ENCODE measurements at regions not wholly inside any gene's neighbourhood (a gene's known extent, or its start where the extent isn't known, plus 50 kb on each side); places are given as distances from the start of the nearest gene placed in this dataset.
"Not testable (repeated sequence)": the region's sequence is repeated elsewhere in the genome, so short reads cannot be mapped to it uniquely, and the experiment has no call there.

DNA sequence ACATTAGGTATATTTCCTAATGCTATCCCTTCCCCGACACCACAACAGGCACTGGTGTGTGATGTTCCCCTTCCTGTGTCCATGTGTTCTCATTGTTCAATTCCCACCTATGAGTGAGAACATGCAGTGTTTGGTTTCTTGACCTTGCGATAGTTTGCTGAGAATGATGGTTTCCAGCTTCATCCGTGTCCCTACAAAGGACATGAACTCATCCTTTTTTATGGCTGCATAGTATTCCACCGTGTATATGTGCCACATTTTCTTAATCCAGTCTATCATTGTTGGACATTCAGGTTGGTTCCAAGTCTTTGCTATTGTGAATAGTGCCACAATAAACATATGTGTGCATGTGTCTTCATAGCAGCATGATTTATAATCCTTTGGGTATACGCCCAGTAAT lies 228.5 kb upstream of the RARB start:
- TF ChIP-seq, protein P1, sequence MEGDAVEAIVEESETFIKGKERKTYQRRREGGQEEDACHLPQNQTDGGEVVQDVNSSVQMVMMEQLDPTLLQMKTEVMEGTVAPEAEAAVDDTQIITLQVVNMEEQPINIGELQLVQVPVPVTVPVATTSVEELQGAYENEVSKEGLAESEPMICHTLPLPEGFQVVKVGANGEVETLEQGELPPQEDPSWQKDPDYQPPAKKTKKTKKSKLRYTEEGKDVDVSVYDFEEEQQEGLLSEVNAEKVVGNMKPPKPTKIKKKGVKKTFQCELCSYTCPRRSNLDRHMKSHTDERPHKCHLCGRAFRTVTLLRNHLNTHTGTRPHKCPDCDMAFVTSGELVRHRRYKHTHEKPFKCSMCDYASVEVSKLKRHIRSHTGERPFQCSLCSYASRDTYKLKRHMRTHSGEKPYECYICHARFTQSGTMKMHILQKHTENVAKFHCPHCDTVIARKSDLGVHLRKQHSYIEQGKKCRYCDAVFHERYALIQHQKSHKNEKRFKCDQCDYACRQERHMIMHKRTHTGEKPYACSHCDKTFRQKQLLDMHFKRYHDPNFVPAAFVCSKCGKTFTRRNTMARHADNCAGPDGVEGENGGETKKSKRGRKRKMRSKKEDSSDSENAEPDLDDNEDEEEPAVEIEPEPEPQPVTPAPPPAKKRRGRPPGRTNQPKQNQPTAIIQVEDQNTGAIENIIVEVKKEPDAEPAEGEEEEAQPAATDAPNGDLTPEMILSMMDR (IDR thresholded peaks at IDR 0.05) = not testable (repeated sequence)
- TF ChIP-seq REST (IDR thresholded peaks at IDR 0.05; ENCODE audit: insufficient read depth in 1 of 2, low read depth in 2 of 2, low read length in 1 of 2); TCF7L2 (IDR thresholded peaks at IDR 0.05; ENCODE audit: low read depth, low read length); SIN3A (IDR thresholded peaks at IDR 0.05; ENCODE audit: borderline replicate concordance, insufficient read depth, low read depth, low read length): not testable (repeated sequence)
